HepG2 (cell line): ENCODE measurements at regions not wholly inside any gene's neighbourhood (a gene's known extent, or its start where the extent isn't known, plus 50 kb on each side); places are given as distances from the start of the nearest gene placed in this dataset.

Source experiments
- ATAC-seq: fragments of 200-7000 bp; cut with Tn5 transposase; 3 replicates; pipeline ENCODE4 v1.9.1; 2020; ENCODE audit warnings: mild to moderate bottlenecking, moderate library complexity
- BruUV-seq: library from RNA; stranded (reverse); fragments of 400-500 nt; replicated peaks from 2 replicates; lab custom pipeline; 2021; lab: Mats Ljungman, UMichigan
- CTCF ChIA-PET: fragments of 300-600 bp; formaldehyde crosslinking; extraction: SDS; loops from one replicate; lab custom pipeline; 2021; ENCODE audit warnings: low total read pairs, inconsistent platforms, low intra/inter-chr PET ratio; lab: Yijun Ruan, JAX
- POLR2A ChIA-PET: fragments of 350-600 bp; sonication (Branson Sonifier 250); formaldehyde crosslinking; loops from one replicate; lab custom pipeline; 2020; ENCODE audit warnings: antibody characterized with exemption, inconsistent platforms; lab: Yijun Ruan, JAX
- DNase-seq: peaks from one replicate; pipeline ENCODE4 v3.0.0-alpha.2; 2015; ENCODE audit warnings: low spot score
- FAIRE-seq: peaks from 3 replicates; lab custom pipeline; 2011; peaks lifted over from hg19 to GRCh38; lab: Jason Lieb, UNC
- H2AFZ ChIP-seq: one replicate; pipeline ENCODE4 v1.6.1; 2011; ENCODE audit warnings: low read length, inconsistent platforms
- H3K27ac ChIP-seq: fragments of 300-600 bp; 3 replicates; pipeline ENCODE4 v1.8.0; 2011; ENCODE audit warnings: mixed run types, mild to moderate bottlenecking, mixed read lengths, low read length, inconsistent platforms; ENCODE audit not compliant: insufficient read depth; ENCODE audit errors: extremely low read length
- H3K27me3 ChIP-seq, 2 experiments: fragments of 200-600 bp in 1 of 2; 2 replicates in 1 of 2; 3 replicates in 1 of 2; pipeline versions ENCODE4 v1.6.0 to v1.8.0; 2011; ENCODE audit warnings: low read length in 2 of 2, mild to moderate bottlenecking in 2 of 2, moderate library complexity in 2 of 2, inconsistent platforms in 1 of 2; ENCODE audit not compliant: insufficient read depth in 2 of 2, control insufficient read depth in 1 of 2
- H3K36me3 ChIP-seq, 2 experiments: fragments of 200-600 bp in 1 of 2; replicated peaks in 1 of 2; 2 replicates in 1 of 2; 3 replicates in 1 of 2; pipeline versions ENCODE4 v1.5.1 to v1.8.0; 2011; ENCODE audit warnings: low read length in 2 of 2, inconsistent platforms in 1 of 2; ENCODE audit not compliant: insufficient read depth in 2 of 2, control insufficient read depth in 1 of 2
- H3K4me1 ChIP-seq: 2 replicates; pipeline ENCODE4 v1.5.1; 2012; ENCODE audit warnings: low read length, inconsistent platforms; ENCODE audit not compliant: insufficient read depth
- H3K4me2 ChIP-seq: 2 replicates; pipeline ENCODE4 v1.6.0; 2011; ENCODE audit warnings: low read depth, low read length, inconsistent platforms
- H3K4me3 ChIP-seq, 3 experiments: fragments of 200-600 bp in 1 of 3; sonication (generic), shearing (Covaris generic) in 1 of 3; replicated peaks in 1 of 3; 2 replicates each; pipeline ENCODE4 v1.5.1; 2011 to 2016; ENCODE audit warnings: low read length in 3 of 3, inconsistent platforms in 2 of 3, low read depth in 2 of 3, mild to moderate bottlenecking in 2 of 3, control low read depth in 1 of 3, mixed read lengths in 1 of 3; ENCODE audit not compliant: insufficient read depth in 1 of 3
- H3K79me2 ChIP-seq: one replicate; pipeline ENCODE4 v1.6.1; 2011; ENCODE audit warnings: low read length, inconsistent platforms; ENCODE audit not compliant: insufficient read depth
- H3K9ac ChIP-seq: 2 replicates; pipeline ENCODE4 v1.6.0; 2011; ENCODE audit warnings: mild to moderate bottlenecking, low read depth, low read length, inconsistent platforms; ENCODE audit not compliant: insufficient read depth
- H3K9me3 ChIP-seq: 2 replicates; pipeline ENCODE4 v1.5.1; 2012; ENCODE audit warnings: mild to moderate bottlenecking, low read length
- H4K20me1 ChIP-seq: 2 replicates; pipeline ENCODE4 v1.6.0; 2011; ENCODE audit warnings: inconsistent platforms, mild to moderate bottlenecking, low read length, moderate library complexity; ENCODE audit not compliant: insufficient read depth
- AHDC1 ChIP-seq: sonication (generic); formaldehyde crosslinking; IDR thresholded peaks from 2 replicates; pipeline ENCODE4 v1.5.1; 2020; ENCODE audit warnings: mild to moderate bottlenecking, missing genetic modification reagents, borderline replicate concordance
- ELF1 ChIP-seq: sonication (generic); formaldehyde crosslinking; IDR thresholded peaks from 2 replicates; pipeline ENCODE4 v1.4.0; 2020; ENCODE audit warnings: missing genetic modification reagents
- FOSL2 ChIP-seq: sonication (generic); formaldehyde crosslinking; IDR thresholded peaks from 2 replicates; pipeline ENCODE4 v1.4.0; 2020; ENCODE audit warnings: missing genetic modification reagents
- JUNB ChIP-seq: sonication (generic); formaldehyde crosslinking; IDR thresholded peaks from 2 replicates; pipeline ENCODE4 v1.8.0; 2022; ENCODE audit warnings: missing genetic modification reagents, mild to moderate bottlenecking, borderline replicate concordance
- ZBTB25 ChIP-seq: IDR thresholded peaks from 2 replicates; pipeline ENCODE4 v1.6.1; 2018; ENCODE audit warnings: missing genetic modification reagents
- ZNF644 ChIP-seq: IDR thresholded peaks from 2 replicates; pipeline ENCODE4 v1.6.1; 2016; ENCODE audit warnings: low read depth
- WGBS: methylation state at CpG from one replicate; pipeline ENCODE4 v1.1.6; 2017; ENCODE audit warnings: low lambda C conversion rate; 5-methylcytosine and 5-hydroxymethylcytosine counted together
- in situ Hi-C: cut with HindIII; loops from 2 replicates; pipeline ENCODE4 v1.10.0; 2017; ENCODE audit warnings: low pct_unique_long_range_greater_than_20kb; ENCODE audit not compliant: extremely low pct_ligation_motif_present
- intact Hi-C: fragments of 100-400 bp; cut with micrococcal nuclease; formaldehyde crosslinking; loops from one replicate; pipeline ENCODE4 v1.10.0; 2022; ENCODE audit not compliant: unreplicated experiment

GRCh38 chr6:149233056-149233715 lies 84.3 kb upstream of the TAB2 start:
- Histone ChIP-seq H3K79me2 (no peaks in the 10 kb centered on the region), H3K4me3 (no peak overlapping the region), H3K36me3 (no peaks in the 10 kb centered on the region), H3K27ac (no peak overlapping the region), H3K4me1 (peaks cover 24% of the 10 kb centered on the region), H3K27me3 (peaks cover 0 to 24% of the 10 kb centered on the region in 2 experiments; a peak in 2 of 5 replicates), H2AFZ (no peak overlapping the region), H3K9ac (no peak overlapping the region), H3K9me3 (no peaks in the 10 kb centered on the region), H3K4me2 (no peak overlapping the region), H4K20me1 (no peaks in the 10 kb centered on the region)
- DNase-seq (peak; percentile 63), FAIRE-seq (no peak), ATAC-seq (peak; percentile 41; the same call in 2 of the 3 replicates)
- intact Hi-C loops = no loop called here
- TF ChIP-seq ZBTB25 (CRISPR knock-in tag) (no peak), AHDC1 (peak; percentile 20; the same call in 1 of the 2 replicates), FOSL2 (CRISPR knock-in tag) (peak; percentile 66), ELF1 (CRISPR knock-in tag) (no peak), JUNB (CRISPR knock-in tag) (peak; percentile 40; the same call in 1 of the 2 replicates), ZNF644 (CRISPR knock-in tag) (0 out of 2 replicates have a peak, but pooled peaks have one; percentile 36)
- WGBS = 68% methylated on average over 7 of the region's 7 CpGs
- in situ Hi-C loops = no loop called here
- CTCF ChIA-PET = no interaction called here
- BruUV-seq = no TSS peak
- POLR2A ChIA-PET = no interaction called here
